ENCODE measurements at regions not wholly inside any gene's neighbourhood (a gene's known extent, or its start where the extent isn't known, plus 50 kb on each side); places are given as distances from the start of the nearest gene placed in this dataset.

DNA sequence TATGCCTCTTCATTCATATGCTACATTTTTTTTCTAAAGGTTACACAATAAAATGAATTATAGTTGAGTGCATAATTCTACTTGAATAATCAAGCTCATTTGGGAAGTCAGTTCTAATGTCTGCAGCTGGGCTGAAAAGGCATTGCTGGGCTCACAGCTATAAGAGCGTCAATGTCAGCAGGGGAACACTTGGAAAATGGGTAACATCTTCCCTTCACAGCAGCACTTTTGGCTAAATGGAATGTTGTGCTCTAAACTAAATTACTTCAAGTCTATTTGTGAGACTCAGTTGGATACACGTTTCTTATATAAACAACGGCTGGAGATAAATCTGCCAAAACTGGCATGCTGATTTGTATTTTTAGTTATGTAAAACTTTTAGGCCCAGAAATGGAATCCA is 357.8 kb downstream of the TBL1XR1 start:
- H3K79me2 ChIP-seq (ENCODE audit: control insufficient read depth, insufficient read depth, low read length), result no peaks in the 10 kb centered on the region
- H3K9ac ChIP-seq (ENCODE audit: insufficient read depth in 1 of 2, low read depth in 2 of 2, low read length in 2 of 2), result no peak overlapping the region
- ChIA-PET CTCF (ENCODE audit: low intra/inter-chr PET ratio) (no interaction called here), POLR2A (no interaction called here)
- no peak overlapping the region for H3K4me3 ChIP-seq
- no peak overlapping the region for H3K4me2 ChIP-seq (ENCODE audit: insufficient read depth, low read length)
- H3K4me1 ChIP-seq (replicated peaks in 1 of 2; ENCODE audit: control insufficient read depth in 2 of 2, insufficient read depth in 2 of 2, low read length in 2 of 2), result no peaks in the 10 kb centered on the region
- H3K27ac ChIP-seq (ENCODE audit: extremely low read depth, low read depth, low read length), result no peak overlapping the region
- in situ Hi-C loops (cut with MboI) (no loop called here), intact Hi-C loops (cut with micrococcal nuclease) (no loop called here)
- DNase-seq (ENCODE audit: extremely low read depth in 1 of 4, low spot score in 3 of 4) (no peak), FAIRE-seq (no peak), ATAC-seq (no peak)
- no peaks in the 10 kb centered on the region for H3K9me3 ChIP-seq (replicated peaks; ENCODE audit: control insufficient read depth, insufficient read depth, low read depth, low read length)
- no peaks in the 10 kb centered on the region for H3K36me3 ChIP-seq (ENCODE audit: control insufficient read depth, insufficient read depth, low read length)
- H3K27me3 ChIP-seq (ENCODE audit: control insufficient read depth in 2 of 2, insufficient read depth in 2 of 2, low read length in 2 of 2), result no peaks in the 10 kb centered on the region
- no peaks in the 10 kb centered on the region for H3K9me1 ChIP-seq (ENCODE audit: control insufficient read depth, insufficient read depth, low read length)
- no peak overlapping the region for H2AFZ ChIP-seq (ENCODE audit: low read depth, low read length)
- H4K20me1 ChIP-seq (replicated peaks; ENCODE audit: control insufficient read depth, insufficient read depth, low read length), result no peaks in the 10 kb centered on the region
- 0% methylated on average over 3 of the region's 3 CpGs for WGBS (ENCODE audit: insufficient coverage, low coverage, missing lambda C conversion rate)
- BruUV-seq (replicated peaks), result no TSS peak
- TF ChIP-seq, protein P1, sequence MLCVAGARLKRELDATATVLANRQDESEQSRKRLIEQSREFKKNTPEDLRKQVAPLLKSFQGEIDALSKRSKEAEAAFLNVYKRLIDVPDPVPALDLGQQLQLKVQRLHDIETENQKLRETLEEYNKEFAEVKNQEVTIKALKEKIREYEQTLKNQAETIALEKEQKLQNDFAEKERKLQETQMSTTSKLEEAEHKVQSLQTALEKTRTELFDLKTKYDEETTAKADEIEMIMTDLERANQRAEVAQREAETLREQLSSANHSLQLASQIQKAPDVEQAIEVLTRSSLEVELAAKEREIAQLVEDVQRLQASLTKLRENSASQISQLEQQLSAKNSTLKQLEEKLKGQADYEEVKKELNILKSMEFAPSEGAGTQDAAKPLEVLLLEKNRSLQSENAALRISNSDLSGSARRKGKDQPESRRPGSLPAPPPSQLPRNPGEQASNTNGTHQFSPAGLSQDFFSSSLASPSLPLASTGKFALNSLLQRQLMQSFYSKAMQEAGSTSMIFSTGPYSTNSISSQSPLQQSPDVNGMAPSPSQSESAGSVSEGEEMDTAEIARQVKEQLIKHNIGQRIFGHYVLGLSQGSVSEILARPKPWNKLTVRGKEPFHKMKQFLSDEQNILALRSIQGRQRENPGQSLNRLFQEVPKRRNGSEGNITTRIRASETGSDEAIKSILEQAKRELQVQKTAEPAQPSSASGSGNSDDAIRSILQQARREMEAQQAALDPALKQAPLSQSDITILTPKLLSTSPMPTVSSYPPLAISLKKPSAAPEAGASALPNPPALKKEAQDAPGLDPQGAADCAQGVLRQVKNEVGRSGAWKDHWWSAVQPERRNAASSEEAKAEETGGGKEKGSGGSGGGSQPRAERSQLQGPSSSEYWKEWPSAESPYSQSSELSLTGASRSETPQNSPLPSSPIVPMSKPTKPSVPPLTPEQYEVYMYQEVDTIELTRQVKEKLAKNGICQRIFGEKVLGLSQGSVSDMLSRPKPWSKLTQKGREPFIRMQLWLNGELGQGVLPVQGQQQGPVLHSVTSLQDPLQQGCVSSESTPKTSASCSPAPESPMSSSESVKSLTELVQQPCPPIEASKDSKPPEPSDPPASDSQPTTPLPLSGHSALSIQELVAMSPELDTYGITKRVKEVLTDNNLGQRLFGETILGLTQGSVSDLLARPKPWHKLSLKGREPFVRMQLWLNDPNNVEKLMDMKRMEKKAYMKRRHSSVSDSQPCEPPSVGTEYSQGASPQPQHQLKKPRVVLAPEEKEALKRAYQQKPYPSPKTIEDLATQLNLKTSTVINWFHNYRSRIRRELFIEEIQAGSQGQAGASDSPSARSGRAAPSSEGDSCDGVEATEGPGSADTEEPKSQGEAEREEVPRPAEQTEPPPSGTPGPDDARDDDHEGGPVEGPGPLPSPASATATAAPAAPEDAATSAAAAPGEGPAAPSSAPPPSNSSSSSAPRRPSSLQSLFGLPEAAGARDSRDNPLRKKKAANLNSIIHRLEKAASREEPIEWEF (CRISPR knock-in tag; IDR thresholded peaks at IDR 0.05), result no peak
- TF ChIP-seq SIN3A (IDR thresholded peaks at IDR 0.05; ENCODE audit: borderline replicate concordance in 2 of 2, control insufficient read depth in 1 of 2, low read depth in 2 of 2, low read length in 2 of 2) (no peak), ZNF57 (CRISPR knock-in tag; IDR thresholded peaks at IDR 0.05) (no peak), KDM4B (IDR thresholded peaks at IDR 0.05; ENCODE audit: borderline replicate concordance in 2 of 2, low read depth in 1 of 2) (no peak), FOXM1 (IDR thresholded peaks at IDR 0.05; ENCODE audit: low read depth) (no peak), FOXM1 (CRISPR knock-in tag; IDR thresholded peaks at IDR 0.05; ENCODE audit: low read depth) (no peak), NELFE (IDR thresholded peaks at IDR 0.05; ENCODE audit: insufficient read depth, insufficient read length) (no peak), NFATC3 (IDR thresholded peaks at IDR 0.05) (no peak), EGR1 (conservative IDR thresholded peaks at IDR 0.05) (no peak), THRAP3 (IDR thresholded peaks at IDR 0.05; ENCODE audit: borderline replicate concordance) (no peak), ZNF445 (CRISPR knock-in tag; IDR thresholded peaks at IDR 0.05; ENCODE audit: low read depth) (no peak), SRSF7 (optimal IDR thresholded peaks at IDR 0.05; ENCODE audit: low read depth, low read length) (no peak), YY1 (IDR thresholded peaks at IDR 0.05; ENCODE audit: borderline replicate concordance in 1 of 3, control insufficient read depth in 1 of 3, extremely low read depth in 1 of 3, insufficient read depth in 3 of 3, insufficient read length in 1 of 3, insufficient replicate concordance in 2 of 3, low read depth in 1 of 3, low read length in 2 of 3) (no peak), FOXA1 (IDR thresholded peaks at IDR 0.05; ENCODE audit: borderline replicate concordance) (no peak), ZNF239 (CRISPR knock-in tag; IDR thresholded peaks at IDR 0.05) (no peak), KAT2B (IDR thresholded peaks at IDR 0.05; ENCODE audit: low read depth, low read length) (no peak), ZNF263 (CRISPR knock-in tag; IDR thresholded peaks at IDR 0.05; ENCODE audit: borderline replicate concordance) (no peak)
- TF ChIP-seq, protein P2, sequence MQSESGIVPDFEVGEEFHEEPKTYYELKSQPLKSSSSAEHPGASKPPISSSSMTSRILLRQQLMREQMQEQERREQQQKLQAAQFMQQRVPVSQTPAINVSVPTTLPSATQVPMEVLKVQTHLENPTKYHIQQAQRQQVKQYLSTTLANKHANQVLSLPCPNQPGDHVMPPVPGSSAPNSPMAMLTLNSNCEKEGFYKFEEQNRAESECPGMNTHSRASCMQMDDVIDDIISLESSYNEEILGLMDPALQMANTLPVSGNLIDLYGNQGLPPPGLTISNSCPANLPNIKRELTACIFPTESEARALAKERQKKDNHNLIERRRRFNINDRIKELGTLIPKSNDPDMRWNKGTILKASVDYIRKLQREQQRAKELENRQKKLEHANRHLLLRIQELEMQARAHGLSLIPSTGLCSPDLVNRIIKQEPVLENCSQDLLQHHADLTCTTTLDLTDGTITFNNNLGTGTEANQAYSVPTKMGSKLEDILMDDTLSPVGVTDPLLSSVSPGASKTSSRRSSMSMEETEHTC (IDR thresholded peaks at IDR 0.05), result no peak

Data from K562 (cell line).